EL (cell line): ENCODE measurements at regions not wholly inside any gene's neighbourhood (a gene's known extent, or its start where the extent isn't known, plus 50 kb on each side); places are given as distances from the start of the nearest gene placed in this dataset.
"Not testable (repeated sequence)": the region's sequence is repeated elsewhere in the genome, so short reads cannot be mapped to it uniquely, and the experiment has no call there.

Experiments
- DNase-seq: peaks from one replicate; pipeline ENCODE4 v3.0.0-alpha.2; 2016

GRCh38 chr6:115617031-115617430, 443.7 kb downstream of the FRK start:
- DNase-seq = peak; percentile 22

GRCh38 chr6:115613488-115613887, 447.2 kb downstream of the FRK start:
- DNase-seq = peak; percentile 97

- no peak for DNase-seq
Observed at GRCh38 chr6:115612796-115613479, 447.8 kb downstream of the FRK start.

GRCh38 chr6:115612216-115612615, 448.5 kb downstream of the FRK start:
- no peak for DNase-seq

- no peak for DNase-seq
Observed at GRCh38 chr6:115610696-115611095, 450.0 kb downstream of the FRK start.

- DNase-seq = no peak
Observed at GRCh38 chr6:115609111-115609510, 451.6 kb downstream of the FRK start.

- no peak for DNase-seq
Observed at GRCh38 chr6:115602466-115602865, 458.2 kb downstream of the FRK start.

- DNase-seq = no peak
Observed at GRCh38 chr6:115601509-115601908, 459.2 kb downstream of the FRK start.

GRCh38 chr6:115601064-115601463, 459.6 kb downstream of the FRK start:
- DNase-seq = no peak

- no peak for DNase-seq
Observed at GRCh38 chr6:115594891-115595290, 465.8 kb downstream of the FRK start.

- DNase-seq = peak; percentile 38
Observed at GRCh38 chr6:115592025-115592424, 468.7 kb downstream of the FRK start.

- DNase-seq = not testable (repeated sequence)
Observed at GRCh38 chr6:115589072-115589471, 471.6 kb downstream of the FRK start.

GRCh38 chr6:115583290-115583689, 477.4 kb downstream of the FRK start:
- no peak for DNase-seq

GRCh38 chr6:115582386-115582785, 478.3 kb downstream of the FRK start:
- peak; percentile 13 for DNase-seq

- not testable (repeated sequence) for DNase-seq
Observed at GRCh38 chr6:115579565-115579964, 481.1 kb downstream of the FRK start.

GRCh38 chr6:115577270-115577669, 483.4 kb downstream of the FRK start:
- no peak for DNase-seq

GRCh38 chr6:115575285-115575684, 485.4 kb downstream of the FRK start:
- no peak for DNase-seq

- no peak for DNase-seq
Observed at GRCh38 chr6:115573861-115574260, 486.8 kb downstream of the FRK start.

GRCh38 chr6:115570331-115570730, 490.4 kb downstream of the FRK start:
- peak; percentile 25 for DNase-seq

GRCh38 chr6:115554060-115554459, 506.6 kb downstream of the FRK start:
- DNase-seq = no peak

- DNase-seq = no peak
Observed at GRCh38 chr6:115551527-115551926, 509.2 kb downstream of the FRK start.

GRCh38 chr6:115545672-115545986, 515.1 kb downstream of the FRK start:
- no peak for DNase-seq

GRCh38 chr6:115544765-115545671, 515.7 kb downstream of the FRK start:
- DNase-seq = peak; percentile 1
